GM23338 (cell line): ENCODE measurements at regions not wholly inside any gene's neighbourhood (a gene's known extent, or its start where the extent isn't known, plus 50 kb on each side); places are given as distances from the start of the nearest gene placed in this dataset.

ENCODE experiments used
- ATAC-seq: fragments of 200-7000 bp; cut with Tn5 transposase; 3 replicates; pipeline ENCODE4 v1.9.1; 2020
- DNase-seq: peaks from one replicate; pipeline ENCODE4 v3.0.0-alpha.2; 2015; ENCODE audit warnings: low spot score
- H2AFZ ChIP-seq: fragments of 200-600 bp; sonication (generic); 2 replicates; pipeline ENCODE4 v1.8.0; 2016; ENCODE audit warnings: antibody characterized with exemption, mild to moderate bottlenecking, moderate library complexity
- H3F3A ChIP-seq: fragments of 200-600 bp; sonication (generic); replicated peaks from 2 replicates; pipeline ENCODE4 v1.8.0; 2017; ENCODE audit warnings: antibody characterized with exemption, mixed run types, low read depth
- H3K27ac ChIP-seq: fragments of 200-600 bp; sonication (generic); 2 replicates; pipeline ENCODE4 v1.6.1; 2016; ENCODE audit warnings: low read depth
- H3K27me3 ChIP-seq: fragments of 200-600 bp; sonication (generic); 2 replicates; pipeline ENCODE4 v1.8.0; 2016; ENCODE audit warnings: mild to moderate bottlenecking, mixed run types, moderate library complexity; ENCODE audit not compliant: insufficient read depth
- H3K36me3 ChIP-seq: fragments of 200-600 bp; sonication (generic); 2 replicates; pipeline ENCODE4 v1.8.0; 2016; ENCODE audit warnings: mild to moderate bottlenecking; ENCODE audit not compliant: insufficient read depth
- H3K4me1 ChIP-seq: fragments of 200-600 bp; sonication (generic); 2 replicates; pipeline ENCODE4 v1.8.0; 2016; ENCODE audit warnings: mild to moderate bottlenecking, moderate library complexity; ENCODE audit not compliant: insufficient read depth
- H3K4me2 ChIP-seq: fragments of 200-600 bp; sonication (generic); 2 replicates; pipeline ENCODE4 v1.7.1; 2017; ENCODE audit warnings: mixed run types
- H3K4me3 ChIP-seq: fragments of 200-600 bp; sonication (generic); 2 replicates; pipeline ENCODE4 v1.6.1; 2016; ENCODE audit warnings: mixed run types
- H3K79me2 ChIP-seq: fragments of 200-600 bp; sonication (generic); replicated peaks from 2 replicates; pipeline ENCODE4 v1.8.0; 2017; ENCODE audit warnings: mild to moderate bottlenecking; ENCODE audit not compliant: insufficient read depth
- H3K9me2 ChIP-seq: fragments of 200-600 bp; sonication (generic); 2 replicates; pipeline ENCODE4 v1.8.0; 2017; ENCODE audit not compliant: insufficient read depth
- H4K20me1 ChIP-seq: fragments of 200-600 bp; sonication (generic); replicated peaks from 2 replicates; pipeline ENCODE4 v1.8.0; 2017; ENCODE audit warnings: mild to moderate bottlenecking; ENCODE audit not compliant: insufficient read depth
- H3K27ac Mint-ChIP-seq: 2 replicates; pipeline ENCODE4 v1.8.0; 2020; ENCODE audit warnings: inconsistent platforms, mild to moderate bottlenecking, moderate library complexity, mixed read lengths
- H3K27me3 Mint-ChIP-seq: 3 replicates; pipeline ENCODE4 v1.8.0; 2022; ENCODE audit warnings: low read depth, mild to moderate bottlenecking, moderate library complexity, mixed read lengths, inconsistent platforms; ENCODE audit not compliant: insufficient read depth, poor library complexity
- H3K36me3 Mint-ChIP-seq: 3 replicates; pipeline ENCODE4 v1.8.0; 2021; ENCODE audit warnings: low read depth, mild to moderate bottlenecking, inconsistent platforms, moderate library complexity, mixed read lengths
- H3K4me1 Mint-ChIP-seq: 3 replicates; pipeline ENCODE4 v1.8.0; 2020; ENCODE audit warnings: mild to moderate bottlenecking, inconsistent platforms, mixed read lengths
- H3K4me3 Mint-ChIP-seq: 3 replicates; pipeline ENCODE4 v1.8.0; 2021; ENCODE audit warnings: moderate library complexity, mild to moderate bottlenecking, inconsistent platforms, mixed read lengths
- H3K9me3 Mint-ChIP-seq: 3 replicates; pipeline ENCODE4 v1.8.0; 2020; ENCODE audit warnings: moderate library complexity, mild to moderate bottlenecking, inconsistent platforms, mixed read lengths
- CREB1 ChIP-seq: fragments of 250-450 bp; sonication (Bioruptor Pico); IDR thresholded peaks from 2 replicates; pipeline ENCODE4 v1.5.0; 2020; ENCODE audit warnings: low read depth, mild to moderate bottlenecking, moderate library complexity
- ETS1 ChIP-seq: IDR thresholded peaks from 2 replicates; pipeline ENCODE4 v1.6.1; 2016; ENCODE audit warnings: antibody characterized with exemption
- EZH2 ChIP-seq: fragments of 200-600 bp; sonication (generic); IDR thresholded peaks from one replicate; pipeline ENCODE4 v1.8.0; 2017; ENCODE audit warnings: antibody characterized with exemption, mild to moderate bottlenecking, low read depth; ENCODE audit not compliant: unreplicated experiment
- POLR2AphosphoS5 ChIP-seq: IDR thresholded peaks from 2 replicates; pipeline ENCODE4 v1.6.1; 2016; ENCODE audit warnings: antibody characterized with exemption, low read depth
- REST ChIP-seq: IDR thresholded peaks from one replicate; pipeline ENCODE4 v1.6.1; 2018; ENCODE audit warnings: antibody characterized with exemption; ENCODE audit not compliant: unreplicated experiment
- STAT1 ChIP-seq: IDR thresholded peaks from one replicate; pipeline ENCODE4 v1.6.1; 2016; ENCODE audit warnings: antibody characterized with exemption; ENCODE audit not compliant: unreplicated experiment
- ZNF331 ChIP-seq: fragments of 250-450 bp; sonication (Bioruptor Pico); IDR thresholded peaks from 2 replicates; pipeline ENCODE4 v1.5.0; 2020; ENCODE audit warnings: low read depth, mild to moderate bottlenecking, moderate library complexity

- Histone ChIP-seq H3K79me2 (no peaks in the 10 kb centered on the region), H2AFZ (no peak overlapping the region), H3K36me3 (no peaks in the 10 kb centered on the region), H3K4me1 (no peaks in the 10 kb centered on the region; the same call in 1 of the 2 replicates), H4K20me1 (no peaks in the 10 kb centered on the region), H3K27ac (no peak overlapping the region), H3K4me3 (no peak overlapping the region), H3K9me2 (no peaks in the 10 kb centered on the region), H3K27me3 (no peaks in the 10 kb centered on the region), H3F3A (no peaks in the 10 kb centered on the region), H3K4me2 (no peak overlapping the region)
- no peaks in the 10 kb centered on the region for H3K9me3 Mint-ChIP-seq
- H3K27ac Mint-ChIP-seq = no peak overlapping the region
- no peak overlapping the region for H3K4me3 Mint-ChIP-seq
- DNase-seq = no peak
- TF ChIP-seq STAT1 = no peak
- no peak for TF ChIP-seq POLR2AphosphoS5
- TF ChIP-seq ETS1 = no peak
- TF ChIP-seq EZH2 = no peak
- no peaks in the 10 kb centered on the region for H3K36me3 Mint-ChIP-seq
- H3K4me1 Mint-ChIP-seq = peaks cover 13% of the 10 kb centered on the region
- peaks cover 2% of the 10 kb centered on the region for H3K27me3 Mint-ChIP-seq
- ATAC-seq = no peak
Measured at GRCh38 chr1:184301227-184301626, 85.6 kb upstream of the C1orf21 start.

- Histone ChIP-seq H2AFZ (no peak overlapping the region), H3K27ac (no peak overlapping the region), H3K79me2 (no peaks in the 10 kb centered on the region), H3K9me2 (no peaks in the 10 kb centered on the region), H3F3A (no peaks in the 10 kb centered on the region), H3K27me3 (no peaks in the 10 kb centered on the region), H3K4me2 (no peak overlapping the region), H3K4me1 (no peaks in the 10 kb centered on the region; the same call in 1 of the 2 replicates), H4K20me1 (no peaks in the 10 kb centered on the region), H3K36me3 (no peaks in the 10 kb centered on the region), H3K4me3 (no peak overlapping the region)
- H3K27ac Mint-ChIP-seq = no peak overlapping the region
- TF ChIP-seq CREB1 (CRISPR knock-in tag) = no peak
- no peak for TF ChIP-seq POLR2AphosphoS5
- TF ChIP-seq REST = no peak
- TF ChIP-seq ZNF331 (CRISPR knock-in tag) = no peak
- TF ChIP-seq EZH2 = no peak
- H3K4me1 Mint-ChIP-seq = peaks cover 13% of the 10 kb centered on the region
- no peaks in the 10 kb centered on the region for H3K9me3 Mint-ChIP-seq
- no peak overlapping the region for H3K4me3 Mint-ChIP-seq
- DNase-seq (no peak), ATAC-seq (no peak)
- H3K36me3 Mint-ChIP-seq = no peaks in the 10 kb centered on the region
- peaks cover 2% of the 10 kb centered on the region for H3K27me3 Mint-ChIP-seq
Measured at GRCh38 chr1:184302346-184302745, 84.5 kb upstream of the C1orf21 start.
